ENCODE measurements at regions not wholly inside any gene's neighbourhood (a gene's known extent, or its start where the extent isn't known, plus 50 kb on each side); places are given as distances from the start of the nearest gene placed in this dataset.

DNA sequence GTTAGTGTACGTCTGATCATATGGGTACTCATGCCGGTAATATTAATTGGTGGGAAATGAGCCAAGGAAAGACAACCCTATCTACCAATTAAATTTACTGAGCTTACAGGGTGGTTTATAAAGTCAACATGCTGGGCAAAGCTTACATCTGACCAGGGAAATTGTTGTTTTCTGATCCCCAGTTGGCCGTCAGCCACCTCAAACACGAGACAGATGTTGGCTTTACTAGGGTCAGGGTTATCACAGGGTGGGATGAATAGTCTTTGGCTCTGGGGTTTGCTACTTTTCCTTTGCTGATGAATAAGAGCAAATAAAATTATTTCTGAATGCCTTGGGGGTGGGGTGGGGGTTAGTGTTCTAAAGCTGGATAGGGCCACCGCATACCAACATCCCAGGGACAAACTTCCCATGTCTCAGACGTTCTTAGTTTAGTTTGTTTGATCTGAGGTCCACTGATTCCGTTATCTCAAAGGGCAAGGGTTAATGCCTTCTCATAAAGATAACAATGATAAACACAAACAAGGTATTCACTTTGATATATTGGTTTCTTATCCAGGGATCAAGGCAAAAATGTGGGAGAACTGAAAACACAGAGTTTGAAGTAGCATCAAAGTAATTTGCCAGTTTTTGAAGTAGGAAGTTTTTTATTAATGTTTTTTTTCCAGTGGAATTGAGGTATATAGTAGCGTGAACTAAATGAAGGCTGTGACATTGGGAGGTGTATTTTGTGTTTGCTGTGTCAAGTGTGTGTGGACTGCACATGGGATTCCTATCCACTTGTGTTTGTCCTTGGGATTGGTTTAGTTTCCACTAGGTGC lies 109.1 kb upstream of the RPS23 start:
- WGBS, 2 donors: 42 to 47% methylated on average over 8 of the region's 8 CpGs
- Histone ChIP-seq H3K4me1 (ENCODE audit: control insufficient read depth in 2 of 2, insufficient read depth in 2 of 2, low read length in 1 of 2) (no peaks in the 10 kb centered on the region), H3K27ac (ENCODE audit: low read depth in 2 of 2, low read length in 1 of 2) (no peak overlapping the region), H3K36me3 (ENCODE audit: control insufficient read depth in 2 of 2, insufficient read depth in 2 of 2, low read length in 1 of 2) (no peaks in the 10 kb centered on the region), H3K9me3 (ENCODE audit: control insufficient read depth in 2 of 2, insufficient read depth in 1 of 2, low read depth in 1 of 2, low read length in 1 of 2) (no peaks in the 10 kb centered on the region), H3K27me3 (ENCODE audit: control insufficient read depth in 1 of 2, insufficient read depth in 2 of 2, low read length in 2 of 2) (no peaks in the 10 kb centered on the region), H3K4me3 (ENCODE audit: low read depth in 1 of 2, low read length in 2 of 2) (no peak overlapping the region)

- Histone ChIP-seq H3K36me3 (ENCODE audit: control insufficient read depth in 2 of 2, insufficient read depth in 2 of 2, low read length in 1 of 2) (no peaks in the 10 kb centered on the region), H3K4me3 (ENCODE audit: low read depth in 1 of 2, low read length in 2 of 2) (no peak overlapping the region), H3K4me1 (ENCODE audit: control insufficient read depth in 2 of 2, insufficient read depth in 2 of 2, low read length in 1 of 2) (no peaks in the 10 kb centered on the region), H3K9me3 (ENCODE audit: control insufficient read depth in 2 of 2, insufficient read depth in 1 of 2, low read depth in 1 of 2, low read length in 1 of 2) (no peaks in the 10 kb centered on the region), H3K27ac (ENCODE audit: low read depth in 2 of 2, low read length in 1 of 2) (no peak overlapping the region), H3K27me3 (ENCODE audit: control insufficient read depth in 1 of 2, insufficient read depth in 2 of 2, low read length in 2 of 2) (no peaks in the 10 kb centered on the region)
- 29 to 37% methylated on average over 2 of the region's 2 CpGs for WGBS, 2 donors
Observed at GRCh38 chr5:82386576-82386975, 108.4 kb upstream of the RPS23 start.

- H3K27ac ChIP-seq (ENCODE audit: low read depth in 2 of 2, low read length in 1 of 2): no peak overlapping the region
Observed at GRCh38 chr5:82384034-82384750, 106.0 kb upstream of the RPS23 start.

DNA sequence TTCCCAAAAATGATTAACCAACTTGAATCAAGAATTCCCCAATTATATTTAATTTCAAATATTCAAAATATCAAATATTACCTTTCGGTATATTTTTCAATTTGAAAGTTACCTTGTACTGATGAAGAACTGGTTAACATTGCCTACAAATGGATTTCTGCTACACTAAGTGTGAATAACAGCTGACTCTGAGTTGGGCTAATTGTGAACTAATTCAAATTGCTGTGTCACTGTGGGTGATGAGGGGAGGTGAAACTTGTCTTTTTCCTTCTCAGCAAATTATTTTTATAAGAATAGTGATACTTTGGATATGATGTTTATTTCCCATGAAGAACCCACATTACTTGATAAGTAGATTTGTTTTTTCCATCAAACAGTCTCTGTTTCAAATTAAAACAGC lies 103.4 kb upstream of the RPS23 start:
- WGBS, 2 donors: 96 to 98% methylated on average over 1 of the region's 1 CpG
- Histone ChIP-seq H3K27ac (ENCODE audit: low read depth in 2 of 2, low read length in 1 of 2) (no peak overlapping the region), H3K27me3 (ENCODE audit: control insufficient read depth in 1 of 2, insufficient read depth in 2 of 2, low read length in 2 of 2) (no peaks in the 10 kb centered on the region), H3K4me1 (ENCODE audit: control insufficient read depth in 2 of 2, insufficient read depth in 2 of 2, low read length in 1 of 2) (no peaks in the 10 kb centered on the region), H3K4me3 (ENCODE audit: low read depth in 1 of 2, low read length in 2 of 2) (no peak overlapping the region), H3K9me3 (ENCODE audit: control insufficient read depth in 2 of 2, insufficient read depth in 1 of 2, low read depth in 1 of 2, low read length in 1 of 2) (no peaks in the 10 kb centered on the region), H3K36me3 (ENCODE audit: control insufficient read depth in 2 of 2, insufficient read depth in 2 of 2, low read length in 1 of 2) (no peaks in the 10 kb centered on the region)

More at GRCh38 chr5:82384034-82384750, 106.0 kb upstream of the RPS23 start:
- WGBS, 2 donors: 67 to 72% methylated on average over 6 of the region's 6 CpGs
- no peak overlapping the region for H3K4me3 ChIP-seq (ENCODE audit: low read depth in 1 of 2, low read length in 2 of 2)
- no peaks in the 10 kb centered on the region for H3K36me3 ChIP-seq (ENCODE audit: control insufficient read depth in 2 of 2, insufficient read depth in 2 of 2, low read length in 1 of 2)
- H3K4me1 ChIP-seq (ENCODE audit: control insufficient read depth in 2 of 2, insufficient read depth in 2 of 2, low read length in 1 of 2): no peaks in the 10 kb centered on the region
- no peaks in the 10 kb centered on the region for H3K27me3 ChIP-seq (ENCODE audit: control insufficient read depth in 1 of 2, insufficient read depth in 2 of 2, low read length in 2 of 2)
- no peaks in the 10 kb centered on the region for H3K9me3 ChIP-seq (ENCODE audit: control insufficient read depth in 2 of 2, insufficient read depth in 1 of 2, low read depth in 1 of 2, low read length in 1 of 2)

GRCh38 chr5:82376307-82376706 lies 98.2 kb upstream of the RPS23 start:
- Histone ChIP-seq H3K27ac (ENCODE audit: low read depth in 2 of 2, low read length in 1 of 2) (no peak overlapping the region), H3K9me3 (ENCODE audit: control insufficient read depth in 2 of 2, insufficient read depth in 1 of 2, low read depth in 1 of 2, low read length in 1 of 2) (no peaks in the 10 kb centered on the region), H3K4me3 (ENCODE audit: low read depth in 1 of 2, low read length in 2 of 2) (no peak overlapping the region), H3K27me3 (ENCODE audit: control insufficient read depth in 1 of 2, insufficient read depth in 2 of 2, low read length in 2 of 2) (no peaks in the 10 kb centered on the region), H3K36me3 (ENCODE audit: control insufficient read depth in 2 of 2, insufficient read depth in 2 of 2, low read length in 1 of 2) (no peaks in the 10 kb centered on the region), H3K4me1 (ENCODE audit: control insufficient read depth in 2 of 2, insufficient read depth in 2 of 2, low read length in 1 of 2) (peaks cover 0 to 2% of the 10 kb centered on the region in 2 donors)
- 77 to 87% methylated on average over 2 of the region's 2 CpGs for whole genome bisulfite sequencing, 2 donors

DNA sequence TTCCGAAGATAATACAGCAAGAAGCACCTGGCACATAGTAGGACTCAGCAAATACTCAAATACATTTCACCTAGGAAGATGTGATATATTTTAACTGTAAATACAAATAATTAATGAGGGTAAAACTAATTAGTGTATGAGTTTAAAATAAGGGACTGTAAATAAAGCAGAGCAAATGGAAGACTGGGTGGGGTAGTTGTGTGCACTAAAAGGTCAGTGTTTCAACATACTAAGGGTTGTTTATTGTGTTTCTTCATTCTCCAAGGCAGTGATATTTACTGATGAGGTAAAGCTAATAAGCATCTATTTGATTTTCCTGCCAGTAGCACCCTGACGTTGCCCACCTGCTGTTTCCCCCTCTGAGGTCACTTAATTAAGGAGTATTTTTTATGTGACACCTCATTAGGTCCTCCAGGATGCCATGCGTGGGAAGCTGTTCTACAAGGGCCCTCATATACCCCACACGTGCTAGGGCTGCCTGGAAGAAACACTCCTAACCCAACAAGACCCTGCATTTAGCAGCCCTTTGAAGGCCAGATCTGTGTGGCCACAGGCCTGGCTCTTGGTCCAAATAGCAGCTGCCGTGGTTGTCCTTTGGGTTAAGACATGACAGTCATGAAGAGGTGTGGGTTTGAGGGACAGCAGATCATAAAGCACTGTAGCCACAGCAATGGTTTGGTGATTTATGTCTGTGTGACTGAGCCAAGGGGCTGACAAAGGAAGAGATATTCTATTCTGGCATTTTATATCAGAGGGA lies 97.5 kb upstream of the RPS23 start:
- Histone ChIP-seq H3K27ac (ENCODE audit: low read depth in 2 of 2, low read length in 1 of 2) (no peak overlapping the region), H3K4me1 (ENCODE audit: control insufficient read depth in 2 of 2, insufficient read depth in 2 of 2, low read length in 1 of 2) (peaks cover 0 to 2% of the 10 kb centered on the region in 2 donors), H3K27me3 (ENCODE audit: control insufficient read depth in 1 of 2, insufficient read depth in 2 of 2, low read length in 2 of 2) (no peaks in the 10 kb centered on the region), H3K9me3 (ENCODE audit: control insufficient read depth in 2 of 2, insufficient read depth in 1 of 2, low read depth in 1 of 2, low read length in 1 of 2) (no peaks in the 10 kb centered on the region), H3K36me3 (ENCODE audit: control insufficient read depth in 2 of 2, insufficient read depth in 2 of 2, low read length in 1 of 2) (no peaks in the 10 kb centered on the region), H3K4me3 (ENCODE audit: low read depth in 1 of 2, low read length in 2 of 2) (no peak overlapping the region)
- WGBS, 2 donors: 73 to 77% methylated on average over 5 of the region's 5 CpGs

DNA sequence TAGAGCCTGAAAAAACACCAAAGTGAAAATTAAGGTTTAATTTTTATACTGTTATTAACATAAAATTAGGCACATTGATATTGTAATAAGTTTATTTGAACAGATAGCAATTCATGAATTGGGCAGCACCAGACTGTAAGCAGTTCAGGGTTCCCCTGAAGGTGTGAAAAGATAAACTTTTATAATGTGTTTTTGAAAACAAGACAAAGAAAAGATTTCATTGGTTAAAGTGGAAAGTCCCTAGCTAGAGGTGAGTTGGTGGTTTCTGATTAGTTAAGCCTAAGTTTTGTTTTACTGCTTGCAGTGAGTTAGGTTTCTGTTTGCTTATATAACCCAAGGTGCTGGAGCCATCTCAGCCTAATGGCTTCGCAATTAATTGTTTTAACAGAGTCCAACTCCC lies 96.5 kb upstream of the RPS23 start:
- Histone ChIP-seq H3K27ac (ENCODE audit: low read depth in 2 of 2, low read length in 1 of 2) (no peak overlapping the region), H3K4me1 (ENCODE audit: control insufficient read depth in 2 of 2, insufficient read depth in 2 of 2, low read length in 1 of 2) (peaks cover 0 to 2% of the 10 kb centered on the region in 2 donors), H3K9me3 (ENCODE audit: control insufficient read depth in 2 of 2, insufficient read depth in 1 of 2, low read depth in 1 of 2, low read length in 1 of 2) (no peaks in the 10 kb centered on the region), H3K27me3 (ENCODE audit: control insufficient read depth in 1 of 2, insufficient read depth in 2 of 2, low read length in 2 of 2) (no peaks in the 10 kb centered on the region), H3K36me3 (ENCODE audit: control insufficient read depth in 2 of 2, insufficient read depth in 2 of 2, low read length in 1 of 2) (no peaks in the 10 kb centered on the region), H3K4me3 (ENCODE audit: low read depth in 1 of 2, low read length in 2 of 2) (no peak overlapping the region)
- 93% methylated on average over 1 of the region's 1 CpG for WGBS, 2 donors

DNA sequence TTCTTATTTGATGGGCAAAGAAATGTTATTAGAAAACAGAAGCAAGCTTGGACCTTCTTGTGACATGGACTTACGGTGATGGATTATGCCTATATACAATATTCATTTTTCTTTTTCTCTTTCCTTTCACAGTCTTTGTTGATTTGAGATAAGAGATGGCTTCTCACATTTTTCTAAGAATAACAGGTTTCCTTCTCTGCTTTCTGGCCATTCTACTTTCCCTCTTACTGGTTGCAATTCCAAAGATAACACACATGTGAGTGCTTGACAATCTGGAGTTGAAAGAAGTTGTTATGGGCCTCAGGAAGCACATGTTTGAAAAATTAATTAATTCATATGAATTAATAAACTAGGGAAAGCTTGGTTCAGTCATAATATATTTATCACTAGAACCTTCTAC lies 89.8 kb upstream of the RPS23 start:
- no peaks in the 10 kb centered on the region for H3K27me3 ChIP-seq (ENCODE audit: control insufficient read depth in 1 of 2, insufficient read depth in 2 of 2, low read length in 2 of 2)
- H3K27ac ChIP-seq (ENCODE audit: low read depth in 2 of 2, low read length in 1 of 2): no peak overlapping the region
- H3K4me3 ChIP-seq (ENCODE audit: low read depth in 1 of 2, low read length in 2 of 2): no peak overlapping the region
- no peaks in the 10 kb centered on the region for H3K36me3 ChIP-seq (ENCODE audit: control insufficient read depth in 2 of 2, insufficient read depth in 2 of 2, low read length in 1 of 2)
- H3K9me3 ChIP-seq (ENCODE audit: control insufficient read depth in 2 of 2, insufficient read depth in 1 of 2, low read depth in 1 of 2, low read length in 1 of 2): no peaks in the 10 kb centered on the region
- WGBS, 2 donors: 89 to 95% methylated on average over 1 of the region's 1 CpG
- H3K4me1 ChIP-seq (ENCODE audit: control insufficient read depth in 2 of 2, insufficient read depth in 2 of 2, low read length in 1 of 2): no peaks in the 10 kb centered on the region

DNA sequence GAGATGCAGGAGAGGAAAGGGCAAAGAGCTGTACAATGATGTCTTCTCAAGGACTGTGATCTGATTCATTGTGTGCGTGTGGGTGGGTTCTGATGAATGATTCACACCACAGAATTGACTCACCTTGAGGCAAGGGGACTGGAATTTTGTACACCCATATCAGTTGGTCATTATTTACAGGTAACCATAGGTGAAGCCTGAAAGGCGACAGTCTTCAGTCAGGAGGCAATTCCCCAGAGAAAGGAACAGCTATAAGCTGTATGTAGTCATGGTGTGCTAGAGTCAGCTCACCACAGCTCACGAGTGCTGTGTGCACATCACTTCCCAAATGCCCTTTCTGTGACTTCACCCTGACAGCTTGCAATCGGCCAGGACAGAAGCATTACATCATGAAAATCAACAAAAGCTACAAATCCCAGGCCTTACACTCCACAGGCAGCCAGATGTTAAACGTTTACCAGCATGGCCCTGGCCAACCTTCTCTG lies 87.6 kb upstream of the RPS23 start:
- WGBS, 2 donors: 55 to 61% methylated on average over 5 of the region's 5 CpGs
- Histone ChIP-seq H3K9me3 (ENCODE audit: control insufficient read depth in 2 of 2, insufficient read depth in 1 of 2, low read depth in 1 of 2, low read length in 1 of 2) (no peaks in the 10 kb centered on the region), H3K27me3 (ENCODE audit: control insufficient read depth in 1 of 2, insufficient read depth in 2 of 2, low read length in 2 of 2) (no peaks in the 10 kb centered on the region), H3K27ac (ENCODE audit: low read depth in 2 of 2, low read length in 1 of 2) (no peak overlapping the region), H3K4me1 (ENCODE audit: control insufficient read depth in 2 of 2, insufficient read depth in 2 of 2, low read length in 1 of 2) (no peaks in the 10 kb centered on the region), H3K36me3 (ENCODE audit: control insufficient read depth in 2 of 2, insufficient read depth in 2 of 2, low read length in 1 of 2) (no peaks in the 10 kb centered on the region), H3K4me3 (ENCODE audit: low read depth in 1 of 2, low read length in 2 of 2) (no peak overlapping the region)
